ENCODE measurements at regions not wholly inside any gene's neighbourhood (a gene's known extent, or its start where the extent isn't known, plus 50 kb on each side); places are given as distances from the start of the nearest gene placed in this dataset.

DNA sequence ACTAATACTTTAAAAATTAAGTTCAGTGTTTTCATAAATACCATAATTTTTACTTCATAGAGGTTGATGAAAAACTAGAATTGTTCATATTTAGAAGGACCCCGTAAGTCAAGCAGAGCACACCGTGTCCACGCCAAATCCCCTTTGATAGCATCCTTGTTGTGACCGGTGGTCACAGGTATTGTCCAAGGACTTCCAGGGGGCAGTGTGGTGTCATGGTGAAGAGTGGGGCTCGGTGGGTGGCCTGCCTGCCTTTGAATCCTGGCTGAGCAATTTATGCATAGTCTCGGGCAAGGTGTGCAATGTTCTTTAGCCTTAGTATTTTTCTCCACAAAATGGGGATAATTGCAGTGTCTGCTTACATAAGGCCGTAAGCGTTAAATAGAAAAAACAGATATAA is 169.9 kb downstream of the KTN1 start:
- Histone ChIP-seq H3K36me3 (no peaks in the 10 kb centered on the region), H3K4me1 (no peaks in the 10 kb centered on the region), H3K9me3 (no peaks in the 10 kb centered on the region), H3K4me3 (no peak overlapping the region), H3K27me3 (no peaks in the 10 kb centered on the region), H3K27ac (no peak overlapping the region)
- intact Hi-C loops (cut with DNase I; ENCODE audit: low total_unique reads) = no loop called here
- DNase-seq = no peak
- no peak for TF ChIP-seq CTCF (IDR thresholded peaks at IDR 0.05)
- TF ChIP-seq POLR2A (IDR thresholded peaks at IDR 0.05) = no peak

GRCh38 chr14:55752580-55753390 is 172.8 kb downstream of the KTN1 start:
- H3K9me3 ChIP-seq = no peaks in the 10 kb centered on the region
- DNase-seq = no peak
- H3K27ac ChIP-seq = no peak overlapping the region
- H3K36me3 ChIP-seq = no peaks in the 10 kb centered on the region
- H3K27me3 ChIP-seq = no peaks in the 10 kb centered on the region
- H3K4me3 ChIP-seq = no peak overlapping the region
- no peak for TF ChIP-seq CTCF (IDR thresholded peaks at IDR 0.05)
- no peak for TF ChIP-seq POLR2A (IDR thresholded peaks at IDR 0.05)
- H3K4me1 ChIP-seq = no peaks in the 10 kb centered on the region
- intact Hi-C loops (cut with DNase I; ENCODE audit: low total_unique reads) = no loop called here

- intact Hi-C loops (cut with DNase I; ENCODE audit: low total_unique reads) = no loop called here
- Histone ChIP-seq H3K9me3 (no peaks in the 10 kb centered on the region), H3K36me3 (no peaks in the 10 kb centered on the region), H3K27me3 (no peaks in the 10 kb centered on the region), H3K4me1 (no peaks in the 10 kb centered on the region), H3K4me3 (no peak overlapping the region), H3K27ac (no peak overlapping the region)
- DNase-seq = no peak
- TF ChIP-seq POLR2A (IDR thresholded peaks at IDR 0.05) (no peak), CTCF (IDR thresholded peaks at IDR 0.05) (no peak)
Measured at GRCh38 chr14:55754471-55754870, 174.5 kb downstream of the KTN1 start.

- H3K27ac ChIP-seq = no peak overlapping the region
- no peak for DNase-seq
- H3K9me3 ChIP-seq = no peaks in the 10 kb centered on the region
- H3K27me3 ChIP-seq = no peaks in the 10 kb centered on the region
- H3K4me1 ChIP-seq = no peaks in the 10 kb centered on the region
- no peaks in the 10 kb centered on the region for H3K36me3 ChIP-seq
- TF ChIP-seq POLR2A (IDR thresholded peaks at IDR 0.05) (no peak), CTCF (IDR thresholded peaks at IDR 0.05) (no peak)
- H3K4me3 ChIP-seq = no peak overlapping the region
- intact Hi-C loops (cut with DNase I; ENCODE audit: low total_unique reads) = no loop called here
Measured at GRCh38 chr14:55754871-55755270, 174.9 kb downstream of the KTN1 start.

- no peak for DNase-seq
- H3K27ac ChIP-seq = no peak overlapping the region
- H3K36me3 ChIP-seq = no peaks in the 10 kb centered on the region
- intact Hi-C loops (cut with DNase I; ENCODE audit: low total_unique reads) = no loop called here
- no peaks in the 10 kb centered on the region for H3K9me3 ChIP-seq
- no peak for TF ChIP-seq CTCF (IDR thresholded peaks at IDR 0.05)
- no peak for TF ChIP-seq POLR2A (IDR thresholded peaks at IDR 0.05)
- H3K27me3 ChIP-seq = no peaks in the 10 kb centered on the region
- no peak overlapping the region for H3K4me3 ChIP-seq
- no peaks in the 10 kb centered on the region for H3K4me1 ChIP-seq
Measured at GRCh38 chr14:55756078-55756477, 176.1 kb downstream of the KTN1 start.

Measured in uterus (tissue), 3 donors.